Erythroblast (primary cell): ENCODE measurements at regions not wholly inside any gene's neighbourhood (a gene's known extent, or its start where the extent isn't known, plus 50 kb on each side); places are given as distances from the start of the nearest gene placed in this dataset.
"Not testable (repeated sequence)": the region's sequence is repeated elsewhere in the genome, so short reads cannot be mapped to it uniquely, and the experiment has no call there.

Experiments used
- DNase-seq, 2 experiments: peaks; one replicate each; lab custom pipeline; 2025; lab: John Stamatoyannopoulos, UW
- GATA1 ChIP-seq: IDR thresholded peaks from 2 replicates; pipeline ENCODE4 v1.6.1; 2011; ENCODE audit warnings: low read depth, mild to moderate bottlenecking, control low read depth, low read length, moderate library complexity
- POLR2A ChIP-seq: IDR thresholded peaks from 2 replicates; pipeline ENCODE4 v1.6.1; 2011; ENCODE audit warnings: mild to moderate bottlenecking, low read length

- no peak for TF ChIP-seq GATA1
- TF ChIP-seq POLR2A, result no peak
- no peak for DNase-seq
Observed at GRCh38 chr12:91893476-91893875, 252.2 kb downstream of the BTG1 start.

- TF ChIP-seq POLR2A (no peak), GATA1 (no peak)
- no peak for DNase-seq
Observed at GRCh38 chr12:91892081-91892855, 253.4 kb downstream of the BTG1 start.

GRCh38 chr12:91890742-91891141, 254.9 kb downstream of the BTG1 start:
- TF ChIP-seq POLR2A, result no peak
- no peak for TF ChIP-seq GATA1
- no peak for DNase-seq

- no peak for DNase-seq
- TF ChIP-seq GATA1, result no peak
Observed at GRCh38 chr12:91889910-91890309, 255.7 kb downstream of the BTG1 start.

- TF ChIP-seq POLR2A, result no peak
- TF ChIP-seq GATA1, result no peak
- no peak for DNase-seq
Observed at GRCh38 chr12:91889059-91889458, 256.6 kb downstream of the BTG1 start.

GRCh38 chr12:91887957-91888356, 257.7 kb downstream of the BTG1 start:
- DNase-seq, result no peak
- no peak for TF ChIP-seq GATA1
- TF ChIP-seq POLR2A, result no peak

GRCh38 chr12:91885851-91886731, 259.6 kb downstream of the BTG1 start:
- TF ChIP-seq POLR2A (no peak), GATA1 (no peak)

GRCh38 chr12:91884230-91884629, 261.4 kb downstream of the BTG1 start:
- TF ChIP-seq POLR2A, result no peak
- no peak for TF ChIP-seq GATA1
- no peak for DNase-seq

More at GRCh38 chr12:91885851-91886731, 259.6 kb downstream of the BTG1 start:
- DNase-seq, result no peak

- no peak for DNase-seq
- no peak for TF ChIP-seq GATA1
Observed at GRCh38 chr12:91883811-91884210, 261.8 kb downstream of the BTG1 start.

- TF ChIP-seq POLR2A (no peak), GATA1 (no peak)
- DNase-seq, result no peak
Observed at GRCh38 chr12:91882910-91883309, 262.7 kb downstream of the BTG1 start.

- no peak for TF ChIP-seq POLR2A
- TF ChIP-seq GATA1, result no peak
- DNase-seq, result no peak
Observed at GRCh38 chr12:91880528-91880927, 265.1 kb downstream of the BTG1 start.

- DNase-seq, result no peak
- no peak for TF ChIP-seq POLR2A
Observed at GRCh38 chr12:91877456-91878235, 268.0 kb downstream of the BTG1 start.

- TF ChIP-seq GATA1 (no peak), POLR2A (no peak)
Observed at GRCh38 chr12:91877022-91877421, 268.6 kb downstream of the BTG1 start.

GRCh38 chr12:91875671-91876070, 270.0 kb downstream of the BTG1 start:
- DNase-seq, result not testable (repeated sequence)

More at GRCh38 chr12:91877022-91877421, 268.6 kb downstream of the BTG1 start:
- no peak for DNase-seq
